ENCODE measurements at regions not wholly inside any gene's neighbourhood (a gene's known extent, or its start where the extent isn't known, plus 50 kb on each side); places are given as distances from the start of the nearest gene placed in this dataset.

GRCh38 chr12:79531518-79531917 lies 159.2 kb downstream of the PAWR start (continued):
- TF ChIP-seq CUX1 (IDR thresholded peaks at IDR 0.05; ENCODE audit: insufficient replicate concordance, low read depth, low read length) (no peak), IKZF2 (IDR thresholded peaks at IDR 0.05) (no peak), PML (IDR thresholded peaks at IDR 0.05; ENCODE audit: low read length) (no peak), ZNF622 (IDR thresholded peaks at IDR 0.05) (no peak), E4F1 (IDR thresholded peaks at IDR 0.05; ENCODE audit: borderline replicate concordance, partially characterized antibody) (no peak), USF2 (IDR thresholded peaks at IDR 0.05; ENCODE audit: borderline replicate concordance, low read depth, low read length) (no peak), SPI1 (IDR thresholded peaks at IDR 0.05; ENCODE audit: borderline replicate concordance, insufficient read depth, low read depth, low read length) (no peak), CHD4 (IDR thresholded peaks at IDR 0.05) (no peak)
